ENCODE measurements at regions not wholly inside any gene's neighbourhood (a gene's known extent, or its start where the extent isn't known, plus 50 kb on each side); places are given as distances from the start of the nearest gene placed in this dataset.
"Not testable (repeated sequence)": the region's sequence is repeated elsewhere in the genome, so short reads cannot be mapped to it uniquely, and the experiment has no call there.

- intact Hi-C loops (cut with micrococcal nuclease), result no loop called here
- Mint-ChIP-seq H3K4me1 (ENCODE audit: low read depth) (no peaks in the 10 kb centered on the region), H3K27ac (no peak overlapping the region), H3K4me3 (no peak overlapping the region), H3K27me3 (ENCODE audit: low read depth) (no peaks in the 10 kb centered on the region), H3K36me3 (ENCODE audit: low read depth) (no peaks in the 10 kb centered on the region), H3K9me3 (peaks cover 10% of the 10 kb centered on the region)
- CTCF ChIA-PET, result no interaction called here
- DNase-seq, result no peak
These were observed 852.1 kb downstream of the CDH11 start for GRCh38 chr16:64269756-64270155.

- no peak overlapping the region for H3K27ac Mint-ChIP-seq
- intact Hi-C loops (cut with micrococcal nuclease), result no loop called here
- CTCF ChIA-PET, result no interaction called here
- H3K9me3 Mint-ChIP-seq, result peaks cover 15% of the 10 kb centered on the region
- no peak overlapping the region for H3K4me3 Mint-ChIP-seq
- no peaks in the 10 kb centered on the region for H3K4me1 Mint-ChIP-seq (ENCODE audit: low read depth)
- no peaks in the 10 kb centered on the region for H3K36me3 Mint-ChIP-seq (ENCODE audit: low read depth)
- no peak for DNase-seq
- H3K27me3 Mint-ChIP-seq (ENCODE audit: low read depth), result no peaks in the 10 kb centered on the region
These were observed 856.1 kb downstream of the CDH11 start for GRCh38 chr16:64265756-64266155.

GRCh38 chr16:64260631-64261401, 861.0 kb downstream of the CDH11 start:
- H3K27ac Mint-ChIP-seq; H3K4me1 Mint-ChIP-seq (ENCODE audit: low read depth); intact Hi-C loops (cut with micrococcal nuclease); H3K4me3 Mint-ChIP-seq; DNase-seq; H3K27me3 Mint-ChIP-seq (ENCODE audit: low read depth); CTCF ChIA-PET; H3K36me3 Mint-ChIP-seq (ENCODE audit: low read depth): not testable (repeated sequence)
- H3K9me3 Mint-ChIP-seq, result peaks cover 17% of the 10 kb centered on the region

GRCh38 chr16:64254443-64255367, 867.2 kb downstream of the CDH11 start:
- CTCF ChIA-PET, result no interaction called here
- no peak overlapping the region for H3K27ac Mint-ChIP-seq
- H3K36me3 Mint-ChIP-seq (ENCODE audit: low read depth), result no peaks in the 10 kb centered on the region
- intact Hi-C loops (cut with micrococcal nuclease), result no loop called here
- no peak for DNase-seq
- peaks cover 10% of the 10 kb centered on the region for H3K9me3 Mint-ChIP-seq
- no peaks in the 10 kb centered on the region for H3K4me1 Mint-ChIP-seq (ENCODE audit: low read depth)
- H3K4me3 Mint-ChIP-seq, result no peak overlapping the region
- H3K27me3 Mint-ChIP-seq (ENCODE audit: low read depth), result no peaks in the 10 kb centered on the region

GRCh38 chr16:64253525-64253924, 868.3 kb downstream of the CDH11 start:
- CTCF ChIA-PET, result no interaction called here
- intact Hi-C loops (cut with micrococcal nuclease), result no loop called here
- Mint-ChIP-seq H3K4me1 (ENCODE audit: low read depth) (no peaks in the 10 kb centered on the region), H3K27ac (no peak overlapping the region), H3K36me3 (ENCODE audit: low read depth) (no peaks in the 10 kb centered on the region), H3K27me3 (ENCODE audit: low read depth) (no peaks in the 10 kb centered on the region), H3K9me3 (peaks cover 8% of the 10 kb centered on the region), H3K4me3 (no peak overlapping the region)
- no peak for DNase-seq

GRCh38 chr16:64253096-64253495, 868.8 kb downstream of the CDH11 start:
- DNase-seq, result no peak
- no peak overlapping the region for H3K27ac Mint-ChIP-seq
- intact Hi-C loops (cut with micrococcal nuclease), result no loop called here
- H3K27me3 Mint-ChIP-seq (ENCODE audit: low read depth), result no peaks in the 10 kb centered on the region
- no peak overlapping the region for H3K4me3 Mint-ChIP-seq
- no peaks in the 10 kb centered on the region for H3K36me3 Mint-ChIP-seq (ENCODE audit: low read depth)
- H3K9me3 Mint-ChIP-seq, result peaks cover 9% of the 10 kb centered on the region
- no peaks in the 10 kb centered on the region for H3K4me1 Mint-ChIP-seq (ENCODE audit: low read depth)
- CTCF ChIA-PET, result no interaction called here

- H3K36me3 Mint-ChIP-seq (ENCODE audit: low read depth), result no peaks in the 10 kb centered on the region
- no peaks in the 10 kb centered on the region for H3K4me1 Mint-ChIP-seq (ENCODE audit: low read depth)
- CTCF ChIA-PET, result no interaction called here
- no peak for DNase-seq
- no peak overlapping the region for H3K27ac Mint-ChIP-seq
- H3K9me3 Mint-ChIP-seq, result peaks cover 5% of the 10 kb centered on the region
- no peaks in the 10 kb centered on the region for H3K27me3 Mint-ChIP-seq (ENCODE audit: low read depth)
- H3K4me3 Mint-ChIP-seq, result no peak overlapping the region
- intact Hi-C loops (cut with micrococcal nuclease), result no loop called here
These were observed 870.1 kb downstream of the CDH11 start for GRCh38 chr16:64251742-64252141.

- Mint-ChIP-seq H3K4me1 (ENCODE audit: low read depth) (no peaks in the 10 kb centered on the region), H3K27ac (no peak overlapping the region), H3K36me3 (ENCODE audit: low read depth) (no peaks in the 10 kb centered on the region), H3K9me3 (peaks cover 5% of the 10 kb centered on the region), H3K27me3 (ENCODE audit: low read depth) (no peaks in the 10 kb centered on the region), H3K4me3 (no peak overlapping the region)
- DNase-seq, result no peak
- intact Hi-C loops (cut with micrococcal nuclease), result no loop called here
- CTCF ChIA-PET, result no interaction called here
These were observed 871.0 kb downstream of the CDH11 start for GRCh38 chr16:64250866-64251265.

GRCh38 chr16:64242492-64242891, 879.4 kb downstream of the CDH11 start:
- H3K9me3 Mint-ChIP-seq, result peaks cover 18% of the 10 kb centered on the region
- no peak overlapping the region for H3K4me3 Mint-ChIP-seq
- H3K4me1 Mint-ChIP-seq (ENCODE audit: low read depth), result no peaks in the 10 kb centered on the region
- H3K27me3 Mint-ChIP-seq (ENCODE audit: low read depth), result no peaks in the 10 kb centered on the region
- DNase-seq, result no peak
- H3K36me3 Mint-ChIP-seq (ENCODE audit: low read depth), result no peaks in the 10 kb centered on the region
- no peak overlapping the region for H3K27ac Mint-ChIP-seq
- intact Hi-C loops (cut with micrococcal nuclease), result no loop called here
- CTCF ChIA-PET, result interaction anchor here (0.6 kb wide), 1 partner anchor 213 kb away, joined by 4 read pairs; no protein-coding TSS in a partner anchor

- peaks cover 21% of the 10 kb centered on the region for H3K9me3 Mint-ChIP-seq
These were observed 881.3 kb downstream of the CDH11 start for GRCh38 chr16:64240586-64240985.

GRCh38 chr16:64238571-64238970, 883.3 kb downstream of the CDH11 start:
- CTCF ChIA-PET, result no interaction called here
- no peak for DNase-seq
- Mint-ChIP-seq H3K4me1 (ENCODE audit: low read depth) (no peaks in the 10 kb centered on the region), H3K36me3 (ENCODE audit: low read depth) (no peaks in the 10 kb centered on the region), H3K27me3 (ENCODE audit: low read depth) (no peaks in the 10 kb centered on the region), H3K4me3 (no peak overlapping the region), H3K27ac (no peak overlapping the region), H3K9me3 (peaks cover 20% of the 10 kb centered on the region)
- intact Hi-C loops (cut with micrococcal nuclease), result no loop called here

More at GRCh38 chr16:64240586-64240985, 881.3 kb downstream of the CDH11 start:
- DNase-seq, result no peak
- Mint-ChIP-seq H3K27ac (no peak overlapping the region), H3K36me3 (ENCODE audit: low read depth) (no peaks in the 10 kb centered on the region), H3K4me3 (no peak overlapping the region), H3K4me1 (ENCODE audit: low read depth) (no peaks in the 10 kb centered on the region), H3K27me3 (ENCODE audit: low read depth) (no peaks in the 10 kb centered on the region)
- CTCF ChIA-PET, result no interaction called here
- intact Hi-C loops (cut with micrococcal nuclease), result no loop called here

GRCh38 chr16:64236316-64236715, 885.5 kb downstream of the CDH11 start:
- no peak overlapping the region for H3K27ac Mint-ChIP-seq
- DNase-seq, result no peak
- CTCF ChIA-PET, result no interaction called here
- H3K4me1 Mint-ChIP-seq (ENCODE audit: low read depth), result no peaks in the 10 kb centered on the region
- peaks cover 20% of the 10 kb centered on the region for H3K9me3 Mint-ChIP-seq
- H3K4me3 Mint-ChIP-seq, result no peak overlapping the region
- no peaks in the 10 kb centered on the region for H3K27me3 Mint-ChIP-seq (ENCODE audit: low read depth)
- intact Hi-C loops (cut with micrococcal nuclease), result no loop called here
- H3K36me3 Mint-ChIP-seq (ENCODE audit: low read depth), result no peaks in the 10 kb centered on the region

GRCh38 chr16:64234200-64234599, 887.7 kb downstream of the CDH11 start:
- no peak for DNase-seq
- CTCF ChIA-PET, result no interaction called here

More at GRCh38 chr16:64234200-64234599, 887.7 kb downstream of the CDH11 start:
- Mint-ChIP-seq H3K27me3 (ENCODE audit: low read depth) (no peaks in the 10 kb centered on the region), H3K9me3 (peaks cover 14% of the 10 kb centered on the region), H3K27ac (no peak overlapping the region), H3K36me3 (ENCODE audit: low read depth) (no peaks in the 10 kb centered on the region), H3K4me1 (ENCODE audit: low read depth) (no peaks in the 10 kb centered on the region), H3K4me3 (no peak overlapping the region)
- intact Hi-C loops (cut with micrococcal nuclease), result no loop called here
